GM23248 (cell line): ENCODE measurements at regions not wholly inside any gene's neighbourhood (a gene's known extent, or its start where the extent isn't known, plus 50 kb on each side); places are given as distances from the start of the nearest gene placed in this dataset.

ENCODE experiments used
- DNase-seq: peaks from one replicate; pipeline ENCODE4 v3.0.0-alpha.2; 2015
- H2AFZ ChIP-seq: fragments of 200-600 bp; sonication (generic); 2 replicates; pipeline ENCODE4 v1.6.1; 2016; ENCODE audit warnings: antibody characterized with exemption
- H3F3A ChIP-seq: fragments of 200-600 bp; sonication (generic); 2 replicates; pipeline ENCODE4 v1.6.1; 2016; ENCODE audit warnings: mild to moderate bottlenecking, antibody characterized with exemption, mixed run types; ENCODE audit not compliant: insufficient read depth
- H3K27ac ChIP-seq: fragments of 200-600 bp; sonication (generic); 2 replicates; pipeline ENCODE4 v1.5.1; 2016; ENCODE audit warnings: mild to moderate bottlenecking
- H3K27me3 ChIP-seq: fragments of 200-600 bp; sonication (generic); replicated peaks from 2 replicates; pipeline ENCODE4 v1.6.1; 2016; ENCODE audit warnings: mild to moderate bottlenecking; ENCODE audit not compliant: insufficient read depth
- H3K36me3 ChIP-seq: fragments of 200-600 bp; sonication (generic); 2 replicates; pipeline ENCODE4 v1.6.1; 2016; ENCODE audit warnings: low read depth, mild to moderate bottlenecking
- H3K4me1 ChIP-seq: fragments of 200-600 bp; sonication (generic); 2 replicates; pipeline ENCODE4 v1.6.1; 2016; ENCODE audit warnings: mild to moderate bottlenecking; ENCODE audit not compliant: insufficient read depth
- H3K4me2 ChIP-seq: fragments of 200-600 bp; sonication (generic); one replicate; pipeline ENCODE4 v1.6.1; 2016; ENCODE audit warnings: mild to moderate bottlenecking; ENCODE audit not compliant: unreplicated experiment
- H3K4me3 ChIP-seq: fragments of 200-600 bp; sonication (generic); 2 replicates; pipeline ENCODE4 v1.5.1; 2016; ENCODE audit warnings: mild to moderate bottlenecking
- H3K79me2 ChIP-seq: fragments of 200-600 bp; sonication (generic); 2 replicates; pipeline ENCODE4 v1.6.1; 2016; ENCODE audit warnings: mild to moderate bottlenecking; ENCODE audit not compliant: insufficient read depth
- H3K9ac ChIP-seq: fragments of 200-600 bp; sonication (generic); 2 replicates; pipeline ENCODE4 v1.6.1; 2016; ENCODE audit warnings: mild to moderate bottlenecking
- H3K9me2 ChIP-seq: fragments of 200-600 bp; sonication (generic); 2 replicates; pipeline ENCODE4 v1.6.1; 2016; ENCODE audit warnings: mixed run types, mild to moderate bottlenecking, moderate library complexity; ENCODE audit not compliant: insufficient read depth
- H3K9me3 ChIP-seq: fragments of 200-600 bp; sonication (generic); one replicate; pipeline ENCODE4 v1.6.1; 2017; ENCODE audit warnings: low read depth
- H4K20me1 ChIP-seq: fragments of 200-600 bp; sonication (generic); 2 replicates; pipeline ENCODE4 v1.6.0; 2016; ENCODE audit not compliant: insufficient read depth
- EZH2 ChIP-seq: fragments of 200-600 bp; sonication (generic); IDR thresholded peaks from 2 replicates; pipeline ENCODE4 v1.6.1; 2018; ENCODE audit warnings: antibody characterized with exemption, mild to moderate bottlenecking; ENCODE audit not compliant: insufficient read depth, poor library complexity, severe bottlenecking
- EZH2phosphoT487 ChIP-seq: fragments of 200-600 bp; sonication (generic); IDR thresholded peaks from 2 replicates; pipeline ENCODE4 v1.6.1; 2018; ENCODE audit warnings: antibody characterized with exemption, moderate library complexity, mild to moderate bottlenecking, low read depth; ENCODE audit not compliant: insufficient read depth
- WGBS, 2 experiments: methylation state at CpG; one replicate each; pipeline ENCODE4 v1.1.6; 2015 to 2017; ENCODE audit warnings: low lambda C conversion rate in 2 of 2, low coverage in 1 of 2; ENCODE audit errors: missing lambda C conversion rate in 2 of 2; 5-methylcytosine and 5-hydroxymethylcytosine counted together
- in situ Hi-C: fragments of 300-500 bp; cut with MboI; formaldehyde crosslinking; loops from 2 replicates; pipeline ENCODE4 v1.15.0; 2020

- Histone ChIP-seq H3K4me1 (peaks cover 16% of the 10 kb centered on the region), H3K79me2 (no peaks in the 10 kb centered on the region), H3K36me3 (no peaks in the 10 kb centered on the region), H2AFZ (no peak overlapping the region), H3K9ac (no peak overlapping the region), H3K9me2 (no peaks in the 10 kb centered on the region), H3K27ac (no peak overlapping the region), H3F3A (peaks cover 15% of the 10 kb centered on the region; the same call in 1 of the 2 replicates), H3K4me3 (no peak overlapping the region), H3K4me2 (no peak overlapping the region), H4K20me1 (no peaks in the 10 kb centered on the region), H3K9me3 (no peaks in the 10 kb centered on the region), H3K27me3 (no peaks in the 10 kb centered on the region)
- DNase-seq: no peak
- WGBS, 2 experiments: 96 to 100% methylated on average over 1 of the region's 1 CpG
- TF ChIP-seq EZH2phosphoT487: no peak
- TF ChIP-seq EZH2: no peak
- in situ Hi-C loops: no loop called here
These were observed 56.9 kb upstream of the CXCL8 start for GRCh38 chr4:73683456-73683855.

- Histone ChIP-seq H3K9me2 (no peaks in the 10 kb centered on the region), H3K4me3 (no peak overlapping the region), H3K4me1 (peaks cover 16% of the 10 kb centered on the region), H3K9me3 (no peaks in the 10 kb centered on the region), H3K27me3 (no peaks in the 10 kb centered on the region), H2AFZ (no peak overlapping the region), H3K9ac (no peak overlapping the region), H4K20me1 (no peaks in the 10 kb centered on the region), H3F3A (peaks cover 13% of the 10 kb centered on the region; the same call in 1 of the 2 replicates), H3K79me2 (no peaks in the 10 kb centered on the region), H3K4me2 (no peak overlapping the region), H3K36me3 (no peaks in the 10 kb centered on the region), H3K27ac (no peak overlapping the region)
- DNase-seq: no peak
- in situ Hi-C loops: no loop called here
- WGBS, 2 experiments: 0% methylated on average over 1 of the region's 1 CpG
- no peak for TF ChIP-seq EZH2phosphoT487
- TF ChIP-seq EZH2: no peak
These were observed 56.3 kb upstream of the CXCL8 start for GRCh38 chr4:73684097-73684496.

- H2AFZ ChIP-seq: no peak overlapping the region
- no peak overlapping the region for H3K27ac ChIP-seq
- H3K4me1 ChIP-seq: peaks cover 12% of the 10 kb centered on the region
- no peaks in the 10 kb centered on the region for H4K20me1 ChIP-seq
- no peaks in the 10 kb centered on the region for H3K27me3 ChIP-seq
- in situ Hi-C loops: no loop called here
- TF ChIP-seq EZH2 (no peak), EZH2phosphoT487 (no peak)
- H3K4me3 ChIP-seq: no peak overlapping the region
- peaks cover 11% of the 10 kb centered on the region for H3F3A ChIP-seq
- H3K36me3 ChIP-seq: no peaks in the 10 kb centered on the region
- 83 to 91% methylated on average over 1 of the region's 1 CpG for WGBS, 2 experiments
- H3K4me2 ChIP-seq: no peak overlapping the region
- H3K9me2 ChIP-seq: no peaks in the 10 kb centered on the region
- H3K79me2 ChIP-seq: no peaks in the 10 kb centered on the region
- H3K9me3 ChIP-seq: no peaks in the 10 kb centered on the region
- H3K9ac ChIP-seq: no peak overlapping the region
- no peak for DNase-seq
These were observed 55.3 kb upstream of the CXCL8 start for GRCh38 chr4:73685052-73685451.

- Histone ChIP-seq H4K20me1 (no peaks in the 10 kb centered on the region), H3F3A (peaks cover 16% of the 10 kb centered on the region), H3K36me3 (no peaks in the 10 kb centered on the region), H3K4me2 (no peak overlapping the region), H3K27ac (no peak overlapping the region), H3K9me3 (no peaks in the 10 kb centered on the region), H3K9ac (no peak overlapping the region), H3K79me2 (no peaks in the 10 kb centered on the region), H3K9me2 (no peaks in the 10 kb centered on the region), H3K27me3 (no peaks in the 10 kb centered on the region), H3K4me1 (peaks cover 21% of the 10 kb centered on the region), H3K4me3 (no peak overlapping the region), H2AFZ (no peak overlapping the region)
- no peak for DNase-seq
- TF ChIP-seq EZH2phosphoT487 (no peak), EZH2 (no peak)
- in situ Hi-C loops: no loop called here
- WGBS, 2 experiments: 92 to 95% methylated on average over 1 of the region's 1 CpG
These were observed 52.9 kb upstream of the CXCL8 start for GRCh38 chr4:73687421-73687820.

- no peaks in the 10 kb centered on the region for H4K20me1 ChIP-seq
- H3K27me3 ChIP-seq: no peaks in the 10 kb centered on the region
- H3K79me2 ChIP-seq: no peaks in the 10 kb centered on the region
- peaks cover 16% of the 10 kb centered on the region for H3F3A ChIP-seq
- DNase-seq: peak; percentile 75
- no peak overlapping the region for H2AFZ ChIP-seq
- no peak overlapping the region for H3K9ac ChIP-seq
- H3K4me3 ChIP-seq: no peak overlapping the region
- in situ Hi-C loops: no loop called here
- no peaks in the 10 kb centered on the region for H3K36me3 ChIP-seq
- TF ChIP-seq EZH2phosphoT487 (no peak), EZH2 (no peak)
- no peaks in the 10 kb centered on the region for H3K9me2 ChIP-seq
- peak overlapping the region; percentile 13 for H3K4me2 ChIP-seq
- H3K4me1 ChIP-seq: peaks cover 20% of the 10 kb centered on the region
- H3K27ac ChIP-seq: no peak overlapping the region
- H3K9me3 ChIP-seq: no peaks in the 10 kb centered on the region
These were observed 50.2 kb upstream of the CXCL8 start for GRCh38 chr4:73690051-73690738.
